HG03558 (cell line): ENCODE measurements at regions not wholly inside any gene's neighbourhood (a gene's known extent, or its start where the extent isn't known, plus 50 kb on each side); places are given as distances from the start of the nearest gene placed in this dataset.
"Not testable (repeated sequence)": the region's sequence is repeated elsewhere in the genome, so short reads cannot be mapped to it uniquely, and the experiment has no call there.

Experiments
- ATAC-seq: cut with Tn5 transposase; IDR thresholded peaks from one replicate; pipeline ENCODE4 v1.9.1; 2021; ENCODE audit warnings: moderate number of reproducible peaks; ENCODE audit not compliant: unreplicated experiment; ENCODE audit errors: extremely low read depth

DNA sequence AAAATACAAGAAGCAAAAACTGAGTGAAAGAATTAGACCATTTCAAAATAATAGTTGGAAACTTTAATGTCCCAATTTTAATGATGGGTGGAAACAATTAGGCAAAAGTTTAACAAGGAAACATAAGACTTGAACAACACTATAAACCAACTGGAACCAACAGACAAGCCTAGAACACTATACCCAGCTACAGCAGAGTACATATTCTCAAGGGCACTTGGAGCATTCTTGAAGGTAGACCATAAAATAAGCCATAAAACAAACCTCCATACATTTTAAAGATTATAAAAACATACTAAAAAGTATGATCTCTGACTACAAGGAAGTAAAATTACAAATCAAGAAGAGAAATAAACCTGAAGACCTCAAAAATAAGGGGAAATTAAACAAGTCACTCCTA lies 616.7 kb downstream of the SUCLG1 start:
- no peak for ATAC-seq

DNA sequence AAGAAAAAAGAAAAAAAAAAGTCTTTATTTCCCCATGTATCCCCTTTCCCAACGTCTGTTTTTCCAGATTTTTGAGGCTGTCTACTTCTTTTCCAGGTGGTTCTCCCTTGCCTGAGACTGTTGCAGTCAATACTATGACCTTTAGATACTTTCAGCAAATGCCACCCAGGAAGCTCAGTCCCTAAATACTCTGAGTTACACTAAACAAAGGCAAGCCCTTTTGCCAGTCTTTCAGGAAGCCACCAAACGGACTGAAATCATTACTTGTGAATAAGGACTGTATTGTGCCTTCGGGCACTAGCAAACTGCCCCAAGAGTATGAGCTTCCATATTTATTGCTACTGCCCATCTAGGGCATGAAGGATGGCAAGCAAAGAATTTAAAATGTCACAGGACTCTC lies 621.3 kb downstream of the SUCLG1 start:
- ATAC-seq, result no peak

DNA sequence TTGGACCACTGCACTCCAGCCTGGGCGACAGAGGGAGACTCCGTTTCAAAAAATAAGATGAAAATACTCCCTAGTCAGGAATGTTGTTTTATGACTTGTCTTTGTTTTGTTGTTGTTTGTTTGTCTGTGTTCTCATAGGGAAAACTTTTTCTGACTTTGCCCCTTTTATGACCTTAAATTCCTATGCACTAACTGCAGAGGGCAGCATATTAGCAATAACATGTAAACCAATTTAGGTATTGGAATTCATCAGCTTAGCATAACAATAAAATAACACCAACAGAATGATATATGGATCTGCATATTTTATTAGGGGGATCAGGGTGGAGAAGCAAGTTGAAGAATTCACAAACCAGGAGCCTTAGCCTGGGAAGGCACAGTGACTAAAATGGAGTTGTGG lies 631.5 kb downstream of the SUCLG1 start:
- ATAC-seq, result no peak

DNA sequence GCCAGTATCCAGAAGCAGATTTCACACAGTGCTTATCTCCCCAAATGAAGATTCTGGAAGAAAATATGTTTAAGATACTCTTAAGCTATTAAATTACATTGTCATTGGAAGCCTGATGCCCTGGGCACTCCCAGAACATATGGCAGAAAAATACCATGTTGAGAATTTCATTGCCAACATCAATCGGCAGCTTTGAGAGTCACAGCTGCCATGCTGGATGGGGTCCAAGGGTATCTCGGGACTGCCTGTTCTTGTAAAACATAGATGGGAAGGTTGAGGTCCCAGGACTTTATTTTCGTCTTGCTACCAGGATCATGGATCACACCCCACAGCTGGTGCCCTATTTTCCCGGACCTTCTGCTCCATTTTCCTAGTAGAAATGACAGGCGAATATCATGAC lies 632.5 kb downstream of the SUCLG1 start:
- no peak for ATAC-seq

DNA sequence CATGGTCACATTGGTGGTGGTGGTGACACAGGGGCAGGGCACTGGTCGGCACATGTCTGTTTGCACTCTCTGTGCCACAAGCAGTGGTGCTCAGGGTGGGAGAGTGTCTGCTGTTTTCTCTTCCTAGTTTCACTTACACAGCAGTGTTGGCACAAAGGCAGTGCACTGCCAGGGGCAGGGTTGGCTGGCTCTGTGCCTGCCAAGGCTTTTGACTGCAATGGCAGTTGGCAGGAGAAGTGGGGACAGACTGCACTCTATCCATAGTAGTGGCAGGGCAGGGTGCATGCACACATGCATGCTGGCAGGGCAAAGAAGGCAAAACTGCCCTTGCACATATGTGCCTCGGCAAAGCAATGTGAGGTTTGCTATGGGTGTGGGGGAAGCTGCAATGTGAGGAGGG lies 635.9 kb downstream of the SUCLG1 start:
- ATAC-seq, result no peak

DNA sequence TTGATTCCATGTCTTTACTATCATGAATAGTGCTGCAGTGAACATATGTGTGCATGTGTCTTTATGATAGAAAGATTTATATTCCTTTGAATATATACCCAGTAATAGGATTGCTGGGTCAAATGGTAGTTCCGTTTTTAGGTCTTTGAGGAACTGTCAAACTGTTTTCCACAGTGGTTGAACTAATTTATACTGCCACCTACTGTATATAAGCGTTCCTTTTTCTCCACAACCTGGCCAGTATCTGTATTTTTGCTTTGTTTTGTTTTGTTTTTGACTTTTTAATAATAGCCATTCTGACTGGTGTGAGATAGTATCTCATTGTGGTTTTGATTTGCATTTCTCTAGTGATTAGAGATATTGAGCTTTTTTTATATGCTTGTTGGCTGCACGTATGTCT lies 641.6 kb downstream of the SUCLG1 start:
- no peak for ATAC-seq

DNA sequence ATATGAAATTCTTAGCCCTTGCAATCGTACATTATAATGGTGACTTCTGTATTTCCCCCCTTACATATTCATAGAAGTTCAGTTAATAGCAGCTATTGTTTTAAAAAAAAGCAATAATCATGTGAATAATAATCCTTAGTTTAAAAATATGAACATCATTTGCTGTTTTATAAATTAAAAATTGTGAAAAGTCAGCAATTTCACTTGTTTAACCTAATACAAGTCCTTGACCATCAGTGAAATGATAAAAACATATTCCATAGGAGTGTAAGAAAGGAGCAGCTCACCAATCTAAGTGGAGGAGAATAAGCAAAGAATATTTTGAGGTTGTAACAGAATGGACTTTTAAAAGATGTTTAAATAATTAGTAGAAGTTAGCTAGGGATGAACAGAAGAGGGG lies 650.2 kb downstream of the SUCLG1 start:
- no peak for ATAC-seq

DNA sequence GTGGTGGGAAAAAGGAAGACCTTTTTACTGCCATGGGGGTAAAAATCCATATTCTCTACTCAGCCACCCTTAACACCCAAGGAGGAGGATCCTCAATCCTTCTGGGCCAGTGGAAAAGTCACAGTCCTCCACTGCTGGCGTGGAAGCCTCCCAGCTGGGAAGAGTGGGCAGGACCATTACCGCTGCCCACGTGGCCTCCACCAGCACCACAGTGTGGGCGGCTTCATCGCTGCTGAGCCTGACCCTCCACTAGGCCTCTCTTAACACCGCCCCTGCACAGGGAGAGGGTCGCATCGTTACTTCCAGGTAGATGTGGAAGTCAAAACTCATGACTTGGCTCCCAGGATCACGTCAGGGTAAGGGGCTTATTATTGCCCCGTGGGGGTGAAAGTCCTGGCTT lies 656.5 kb downstream of the SUCLG1 start:
- ATAC-seq, result no peak

DNA sequence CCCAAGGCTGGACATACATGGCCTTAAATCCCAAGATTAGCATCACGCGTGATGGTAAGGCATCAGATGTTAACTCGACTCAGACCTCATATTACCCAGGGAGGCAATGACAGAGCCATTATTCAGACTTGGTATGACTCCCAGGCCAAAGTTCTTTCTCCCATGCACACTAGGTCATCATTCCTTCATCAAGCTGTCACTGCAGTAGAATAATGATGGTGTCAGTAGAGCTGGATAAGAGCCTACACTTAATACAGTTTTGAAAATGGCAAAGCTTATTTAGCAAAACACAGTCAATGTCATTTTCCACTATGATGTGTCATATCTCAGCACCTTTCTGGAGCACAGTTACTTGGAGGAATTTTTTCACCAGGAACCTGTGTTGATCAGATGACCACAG lies 663.3 kb downstream of the SUCLG1 start:
- no peak for ATAC-seq

DNA sequence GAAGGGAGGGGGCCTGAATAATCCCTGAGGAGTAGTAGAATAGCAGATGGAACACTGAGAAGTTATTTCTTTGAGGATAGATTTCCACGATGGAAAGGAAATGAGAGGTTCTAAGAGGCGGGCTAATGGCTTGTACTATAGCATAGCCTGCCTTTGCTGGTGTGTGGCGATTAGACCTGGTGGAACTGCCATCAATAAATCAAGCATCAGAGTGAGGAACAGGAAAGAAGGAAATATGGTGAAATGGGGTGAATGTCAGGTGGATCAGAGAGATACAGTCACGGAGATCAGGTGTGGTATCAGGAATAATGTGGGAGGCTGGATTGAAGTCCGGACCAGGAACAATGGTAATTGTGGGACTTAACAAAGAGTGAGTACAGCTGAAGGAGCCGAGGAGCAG lies 668.6 kb downstream of the SUCLG1 start:
- not testable (repeated sequence) for ATAC-seq

DNA sequence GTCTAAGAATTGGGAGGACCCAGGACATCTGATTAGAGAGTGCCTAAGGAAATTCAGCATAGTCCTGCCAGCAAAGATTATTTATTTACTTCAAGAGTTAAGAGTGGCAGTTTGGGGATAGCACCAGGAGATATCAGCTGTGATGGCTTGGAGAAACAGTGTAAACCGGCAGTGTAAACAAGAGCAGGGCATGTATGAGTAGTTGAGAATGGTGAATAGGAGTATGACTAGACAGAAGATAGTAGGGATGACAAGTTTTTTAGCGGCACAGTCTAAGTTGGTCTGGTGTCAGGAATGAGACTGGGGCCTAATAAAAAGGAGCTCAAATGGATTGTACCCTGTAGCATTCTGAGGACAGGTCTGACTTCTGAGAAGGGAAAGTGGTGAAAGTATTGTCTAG lies 669.4 kb downstream of the SUCLG1 start:
- ATAC-seq, result not testable (repeated sequence)

DNA sequence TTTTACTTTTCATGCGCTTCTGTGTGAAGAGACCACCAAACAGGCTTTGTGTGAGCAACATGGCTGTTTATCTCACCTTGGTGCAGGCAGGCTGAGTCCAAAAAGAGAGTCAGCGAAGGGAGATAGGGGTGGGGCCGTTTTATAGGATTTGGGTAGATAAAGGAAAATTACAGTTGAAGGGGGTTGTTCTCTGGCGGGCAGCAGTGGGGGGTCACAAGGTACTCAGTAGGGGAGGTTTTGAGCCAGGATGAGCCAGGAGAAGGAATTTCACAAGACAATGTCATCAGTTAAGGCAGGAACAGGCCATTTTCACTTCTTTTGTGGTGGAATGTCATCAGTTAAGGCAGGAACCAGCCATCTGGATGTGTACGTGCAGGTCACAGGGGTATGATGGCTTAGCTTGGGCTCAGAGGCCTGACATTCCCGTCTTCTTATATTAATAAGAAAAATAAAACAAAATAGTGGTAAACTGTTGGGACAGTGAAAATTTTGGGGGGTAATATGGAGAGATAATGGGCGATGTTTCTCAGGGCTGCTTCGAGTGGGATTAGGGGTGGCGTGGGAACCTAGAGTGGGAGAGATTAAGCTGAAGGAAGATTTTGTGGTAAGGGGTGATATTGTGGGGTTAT lies 670.0 kb downstream of the SUCLG1 start:
- not testable (repeated sequence) for ATAC-seq

DNA sequence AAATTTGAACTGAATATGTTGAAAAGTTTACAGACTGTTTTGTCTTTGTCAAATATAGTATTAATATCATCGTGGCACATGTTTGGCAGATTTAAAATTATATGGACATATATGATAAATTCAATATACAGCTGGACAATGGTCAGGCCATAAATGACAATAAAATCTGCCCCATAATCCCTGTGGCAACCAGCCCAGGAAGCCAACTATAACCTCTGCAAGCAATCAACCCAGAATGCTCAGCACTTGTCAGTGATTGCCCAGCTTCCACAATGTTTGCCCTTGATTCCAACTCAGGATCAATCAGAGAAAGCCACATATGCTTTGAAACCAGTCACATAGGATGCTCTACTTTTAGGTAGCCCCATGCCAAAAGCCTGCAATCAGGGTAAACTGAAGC lies 671.9 kb downstream of the SUCLG1 start:
- no peak for ATAC-seq

DNA sequence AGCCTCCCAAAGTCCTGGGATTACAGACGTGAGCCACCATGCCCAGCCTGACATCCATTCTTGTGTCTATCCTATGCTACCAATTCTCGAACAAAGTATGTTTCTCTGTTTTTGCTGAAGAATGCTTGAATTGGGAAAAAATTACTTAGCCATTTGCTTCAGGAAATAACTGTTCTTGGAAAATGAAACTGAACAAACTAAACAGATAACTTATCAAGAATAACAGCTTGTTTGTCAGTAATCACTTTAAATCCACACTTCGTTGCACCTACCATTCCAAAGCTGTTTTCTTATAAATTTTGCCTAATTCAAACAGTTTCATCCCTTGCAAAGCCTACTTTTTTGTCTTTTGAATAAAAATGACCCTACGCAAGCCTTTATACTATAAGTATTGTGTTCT lies 672.9 kb downstream of the SUCLG1 start:
- ATAC-seq, result no peak

DNA sequence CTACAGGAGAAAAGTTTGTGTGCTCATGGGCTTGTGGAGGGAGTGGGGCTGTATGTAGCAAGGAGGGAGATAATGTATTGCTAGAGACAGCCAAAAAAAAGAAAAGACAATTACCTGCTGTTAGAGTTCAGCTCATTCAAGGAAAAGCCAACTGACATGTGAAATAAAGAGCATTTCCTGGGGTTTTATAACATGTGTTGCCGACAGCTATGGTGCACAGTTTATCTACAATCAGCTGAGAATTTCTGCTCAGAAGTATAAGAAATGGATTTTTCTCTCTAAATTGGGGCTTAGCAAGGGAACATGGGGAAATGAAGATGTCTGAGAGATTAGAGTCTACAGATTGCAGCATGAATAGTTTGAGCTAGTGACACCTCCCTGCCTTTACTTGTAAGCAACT lies 674.1 kb downstream of the SUCLG1 start:
- no peak for ATAC-seq

DNA sequence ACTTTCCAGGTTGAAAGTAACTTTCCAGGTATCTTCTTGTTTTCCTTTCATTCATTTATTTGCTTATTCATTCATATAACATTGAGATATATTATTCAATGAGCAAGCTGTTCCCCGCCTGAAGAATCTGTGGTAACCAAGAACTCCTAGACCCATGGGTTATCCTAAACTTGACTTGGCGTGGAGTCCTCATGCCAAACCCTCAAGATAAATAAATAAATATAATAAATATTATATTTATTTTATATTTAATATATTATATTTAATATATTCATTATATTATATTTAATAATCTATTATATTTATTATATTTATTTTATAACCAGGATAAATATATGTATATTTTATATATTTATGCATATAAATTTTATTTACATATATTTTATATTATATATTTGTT lies 674.8 kb downstream of the SUCLG1 start:
- no peak for ATAC-seq

DNA sequence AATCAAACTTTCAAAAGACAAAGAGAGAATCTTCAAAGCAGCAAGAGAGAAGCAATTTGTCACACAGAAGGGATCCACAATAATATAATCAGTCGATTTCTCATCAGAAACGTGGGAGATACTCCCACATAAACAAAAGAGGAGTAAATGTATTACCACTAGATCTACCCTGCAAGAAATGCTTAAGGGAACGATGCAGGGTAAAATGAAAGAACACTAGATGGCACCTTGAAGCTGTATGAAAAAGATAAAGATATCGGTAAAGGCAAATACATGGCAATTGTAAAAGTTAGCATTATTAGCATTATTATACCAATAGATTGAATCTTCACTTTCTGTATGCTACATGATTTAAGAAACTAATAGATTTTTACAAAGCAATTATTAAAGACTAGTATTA lies 677.0 kb downstream of the SUCLG1 start:
- ATAC-seq, result no peak

DNA sequence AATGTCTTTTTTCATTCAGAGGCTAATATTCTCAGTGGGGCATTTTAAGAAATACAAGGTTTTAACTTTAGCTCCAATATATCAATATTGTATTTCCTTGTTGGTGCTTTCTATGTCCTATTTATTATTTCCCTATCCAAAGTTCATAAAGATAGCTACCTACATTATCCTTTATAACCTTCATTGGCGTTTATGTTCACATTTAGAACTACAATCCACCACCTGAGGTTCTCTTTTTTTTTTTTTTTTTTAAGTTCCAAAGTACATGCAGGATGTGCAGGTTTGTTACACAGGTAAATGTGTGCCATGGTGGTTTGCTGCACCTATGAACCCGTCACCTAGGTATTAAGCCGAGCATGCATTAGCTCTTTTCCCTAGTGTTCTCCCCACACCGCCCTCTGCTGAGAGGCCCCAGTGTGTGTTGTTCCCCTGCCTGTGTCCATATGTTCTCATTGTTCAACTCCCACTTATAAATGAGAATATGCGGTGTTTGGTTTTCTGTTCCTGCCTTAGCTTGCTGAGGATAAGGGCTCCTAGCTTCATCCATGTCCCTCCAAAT lies 694.6 kb downstream of the SUCLG1 start:
- ATAC-seq, result no peak

DNA sequence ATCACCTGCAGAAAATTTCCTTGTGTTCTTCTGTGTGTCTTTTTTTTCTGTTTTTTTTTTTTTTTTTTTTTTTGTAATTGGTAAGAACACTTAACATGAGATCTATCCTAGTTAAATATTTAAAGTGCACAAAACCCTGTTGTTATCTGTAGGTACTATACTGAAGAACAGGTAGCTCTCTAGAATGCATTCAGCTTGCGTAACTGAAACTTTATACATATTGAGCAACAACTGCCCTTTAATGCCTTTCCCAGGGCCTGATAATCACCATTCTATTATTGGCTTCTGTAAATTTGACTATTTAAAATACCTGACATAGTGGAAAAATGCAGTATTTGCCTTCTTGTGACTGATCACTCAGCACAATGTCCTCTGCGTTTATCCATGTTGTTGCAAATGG lies 701.8 kb downstream of the SUCLG1 start:
- ATAC-seq, result no peak

DNA sequence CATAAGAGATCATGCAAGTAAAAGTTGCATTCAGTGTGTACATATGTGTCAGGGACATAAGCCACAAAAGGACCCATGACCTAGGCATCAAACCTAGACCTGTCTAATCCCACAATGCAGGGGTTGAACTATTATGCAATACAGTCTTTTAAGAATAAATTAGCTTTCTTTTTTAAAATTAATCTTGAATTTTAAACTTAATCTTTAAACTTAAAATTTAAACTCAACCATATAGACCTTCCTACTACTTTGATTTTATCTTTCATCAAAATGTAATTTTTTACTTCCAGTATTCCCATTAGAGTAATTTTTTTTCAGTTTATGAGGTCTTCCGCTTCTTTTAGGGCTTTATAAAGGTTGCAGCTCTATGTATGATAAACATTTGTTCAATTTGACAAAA lies 702.9 kb downstream of the SUCLG1 start:
- no peak for ATAC-seq

DNA sequence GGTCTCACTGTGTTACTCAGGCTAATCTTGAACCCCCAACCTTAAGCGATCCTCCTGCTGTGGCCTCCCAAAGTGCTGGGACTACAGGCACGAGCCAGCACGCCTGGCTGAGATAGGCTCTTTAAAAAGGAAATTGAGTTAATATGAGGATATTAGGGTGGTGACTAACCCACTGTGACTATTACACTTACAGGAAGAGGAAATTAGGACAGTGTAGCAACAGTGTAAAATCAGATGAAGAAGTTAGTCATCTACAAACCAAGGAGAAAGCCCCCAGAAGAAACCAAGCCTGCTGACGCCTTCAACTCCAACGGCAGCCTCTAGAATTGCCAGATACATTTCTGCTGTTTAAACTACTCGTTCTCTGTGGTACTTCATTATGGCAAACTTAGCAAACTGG lies 711.9 kb downstream of the SUCLG1 start:
- ATAC-seq, result no peak

DNA sequence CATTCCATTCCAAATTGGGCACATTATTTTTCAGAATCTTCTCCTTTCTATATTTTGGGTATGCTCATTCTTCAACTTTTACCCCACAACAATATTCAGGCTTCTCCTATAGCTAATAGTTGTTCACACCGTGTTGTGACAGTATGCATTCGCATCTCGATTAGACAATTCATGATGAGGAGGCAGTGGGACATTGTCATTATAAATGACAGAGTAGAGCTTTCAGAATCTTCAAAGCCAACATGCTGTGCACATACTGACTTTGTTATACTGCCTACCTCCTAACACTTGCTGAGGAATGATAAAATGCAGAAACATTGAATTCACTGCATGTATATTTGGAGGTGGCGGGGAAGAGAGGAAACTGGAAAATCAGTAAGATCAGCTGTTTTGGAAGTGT lies 714.2 kb downstream of the SUCLG1 start:
- ATAC-seq, result no peak
